ENCODE measurements at regions not wholly inside any gene's neighbourhood (a gene's known extent, or its start where the extent isn't known, plus 50 kb on each side); places are given as distances from the start of the nearest gene placed in this dataset.
A peak's percentile ranks its signal among the peaks of the same experiment; 100 is the strongest.

- POLR2A ChIA-PET: no interaction called here
Measured at GRCh38 chrX:25072247-25072646, 56.5 kb upstream of the ARX start.

GRCh38 chrX:25070038-25070437, 54.3 kb upstream of the ARX start:
- no peak overlapping the region for H3K4me3 Mint-ChIP-seq
- TF ChIP-seq CTCF (IDR thresholded peaks at IDR 0.05): no peak
- CTCF ChIA-PET: no interaction called here
- ATAC-seq: no peak
- H3K27me3 Mint-ChIP-seq: no peaks in the 10 kb centered on the region
- POLR2A ChIA-PET: no interaction called here
- DNase-seq: no peak
- intact Hi-C loops (cut with micrococcal nuclease): no loop called here
- H3K4me1 Mint-ChIP-seq (ENCODE audit: low read depth): peaks cover 10% of the 10 kb centered on the region
- no peaks in the 10 kb centered on the region for H3K36me3 Mint-ChIP-seq (ENCODE audit: low read depth)
- H3K9me3 Mint-ChIP-seq: no peaks in the 10 kb centered on the region
- H3K27ac Mint-ChIP-seq: no peak overlapping the region

More at GRCh38 chrX:25072247-25072646, 56.5 kb upstream of the ARX start:
- Mint-ChIP-seq H3K4me3 (no peak overlapping the region), H3K9me3 (no peaks in the 10 kb centered on the region), H3K27me3 (peaks cover 3% of the 10 kb centered on the region), H3K27ac (no peak overlapping the region), H3K4me1 (ENCODE audit: low read depth) (peaks cover 10% of the 10 kb centered on the region), H3K36me3 (ENCODE audit: low read depth) (no peaks in the 10 kb centered on the region)
- intact Hi-C loops (cut with micrococcal nuclease): no loop called here
- ATAC-seq: no peak
- no peak for TF ChIP-seq CTCF (IDR thresholded peaks at IDR 0.05)
- CTCF ChIA-PET: no interaction called here
- DNase-seq: no peak

- intact Hi-C loops (cut with micrococcal nuclease): no loop called here
- Mint-ChIP-seq H3K4me1 (ENCODE audit: low read depth) (peaks cover 10% of the 10 kb centered on the region), H3K9me3 (no peaks in the 10 kb centered on the region), H3K36me3 (ENCODE audit: low read depth) (no peaks in the 10 kb centered on the region), H3K27ac (no peak overlapping the region), H3K27me3 (no peaks in the 10 kb centered on the region), H3K4me3 (no peak overlapping the region)
- POLR2A ChIA-PET: no interaction called here
- no peak for TF ChIP-seq CTCF (IDR thresholded peaks at IDR 0.05)
- ATAC-seq (no peak), DNase-seq (no peak)
- CTCF ChIA-PET: no interaction called here
Measured at GRCh38 chrX:25069209-25069608, 53.4 kb upstream of the ARX start.

GRCh38 chrX:25068340-25068739, 52.6 kb upstream of the ARX start:
- H3K27me3 Mint-ChIP-seq: no peaks in the 10 kb centered on the region
- no peak overlapping the region for H3K4me3 Mint-ChIP-seq
- no peaks in the 10 kb centered on the region for H3K36me3 Mint-ChIP-seq (ENCODE audit: low read depth)
- H3K9me3 Mint-ChIP-seq: no peaks in the 10 kb centered on the region
- intact Hi-C loops (cut with micrococcal nuclease): no loop called here
- ChIA-PET CTCF (no interaction called here), POLR2A (no interaction called here)
- peaks cover 10% of the 10 kb centered on the region for H3K4me1 Mint-ChIP-seq (ENCODE audit: low read depth)
- no peak for TF ChIP-seq CTCF (IDR thresholded peaks at IDR 0.05)
- ATAC-seq: no peak
- DNase-seq: no peak
- no peak overlapping the region for H3K27ac Mint-ChIP-seq

- Mint-ChIP-seq H3K9me3 (no peaks in the 10 kb centered on the region), H3K4me3 (peak overlapping the region; percentile 26), H3K4me1 (ENCODE audit: low read depth) (peaks cover 10% of the 10 kb centered on the region), H3K36me3 (ENCODE audit: low read depth) (no peaks in the 10 kb centered on the region), H3K27ac (peak overlapping the region; percentile 30), H3K27me3 (no peaks in the 10 kb centered on the region)
- POLR2A ChIA-PET: interaction anchor here (0.6 kb wide), 1 partner anchor 70 kb away, joined by 3 read pairs; no protein-coding TSS in a partner anchor
- intact Hi-C loops (cut with micrococcal nuclease): no loop called here
- no peak for TF ChIP-seq CTCF (IDR thresholded peaks at IDR 0.05)
- peak; percentile 51 for ATAC-seq
- CTCF ChIA-PET: no interaction called here
- DNase-seq: no peak
Measured at GRCh38 chrX:25067271-25068172, 51.8 kb upstream of the ARX start.
